DND-41 (cell line): ENCODE measurements at regions not wholly inside any gene's neighbourhood (a gene's known extent, or its start where the extent isn't known, plus 50 kb on each side); places are given as distances from the start of the nearest gene placed in this dataset.

ENCODE experiments used
- ATAC-seq: fragments of 200-7000 bp; cut with Tn5 transposase; 3 replicates; pipeline ENCODE4 v1.9.1; 2021; ENCODE audit warnings: low read depth; ENCODE audit not compliant: insufficient read depth
- DNase-seq: peaks from one replicate; pipeline ENCODE4 v3.0.0-alpha.2; 2020
- H2AFZ ChIP-seq: 2 replicates; pipeline ENCODE4 v1.6.0; 2012; ENCODE audit warnings: low read depth, low read length
- H3K27ac ChIP-seq: 2 replicates; pipeline ENCODE4 v1.5.1; 2012; ENCODE audit warnings: low read length, inconsistent platforms
- H3K27me3 ChIP-seq: fragments of 200-600 bp; sonication (generic); 2 replicates; pipeline ENCODE4 v1.6.0; 2012; ENCODE audit warnings: low read length, mild to moderate bottlenecking, inconsistent platforms; ENCODE audit not compliant: insufficient read depth, poor library complexity
- H3K36me3 ChIP-seq: 2 replicates; pipeline ENCODE4 v1.5.1; 2012; ENCODE audit warnings: low read length, inconsistent platforms; ENCODE audit not compliant: insufficient read depth
- H3K4me1 ChIP-seq: 2 replicates; pipeline ENCODE4 v1.5.1; 2012; ENCODE audit warnings: mild to moderate bottlenecking, low read length; ENCODE audit not compliant: insufficient read depth
- H3K4me2 ChIP-seq: 2 replicates; pipeline ENCODE4 v1.6.0; 2012; ENCODE audit warnings: mild to moderate bottlenecking, moderate library complexity, low read length, inconsistent platforms; ENCODE audit not compliant: insufficient read depth
- H3K4me3 ChIP-seq, 2 experiments: fragments of 200-600 bp in 1 of 2; shearing (Covaris generic) in 1 of 2; 2 replicates each; pipeline ENCODE4 v1.5.1; 2012 to 2016; ENCODE audit warnings: inconsistent platforms in 2 of 2, low read length in 2 of 2, mild to moderate bottlenecking in 2 of 2, low read depth in 1 of 2, moderate library complexity in 1 of 2
- H3K79me2 ChIP-seq: 2 replicates; pipeline ENCODE4 v1.6.0; 2012; ENCODE audit warnings: low read length, inconsistent platforms; ENCODE audit not compliant: insufficient read depth
- H3K9ac ChIP-seq: 2 replicates; pipeline ENCODE4 v1.6.0; 2012; ENCODE audit warnings: low read depth, mild to moderate bottlenecking, inconsistent platforms, low read length, moderate library complexity
- H3K9me3 ChIP-seq: 2 replicates; pipeline ENCODE4 v1.5.1; 2012; ENCODE audit warnings: low read length, moderate library complexity, mild to moderate bottlenecking, inconsistent platforms; ENCODE audit not compliant: insufficient read depth, severe bottlenecking
- H4K20me1 ChIP-seq: 2 replicates; pipeline ENCODE4 v1.6.0; 2012; ENCODE audit warnings: low read length; ENCODE audit not compliant: insufficient read depth
- EZH2 ChIP-seq: IDR thresholded peaks from 3 replicates; pipeline ENCODE4 v1.6.1; 2012; ENCODE audit warnings: borderline replicate concordance, low read depth, mild to moderate bottlenecking, moderate library complexity, low read length, inconsistent platforms; ENCODE audit not compliant: severe bottlenecking
- TF ChIP-seq, protein P1 (sequence below): IDR thresholded peaks from 2 replicates; pipeline ENCODE4 v1.5.1; 2012; ENCODE audit warnings: borderline replicate concordance, low read length, moderate library complexity, mild to moderate bottlenecking; ENCODE audit not compliant: poor library complexity, severe bottlenecking; ENCODE audit errors: extremely low read depth

DNA sequence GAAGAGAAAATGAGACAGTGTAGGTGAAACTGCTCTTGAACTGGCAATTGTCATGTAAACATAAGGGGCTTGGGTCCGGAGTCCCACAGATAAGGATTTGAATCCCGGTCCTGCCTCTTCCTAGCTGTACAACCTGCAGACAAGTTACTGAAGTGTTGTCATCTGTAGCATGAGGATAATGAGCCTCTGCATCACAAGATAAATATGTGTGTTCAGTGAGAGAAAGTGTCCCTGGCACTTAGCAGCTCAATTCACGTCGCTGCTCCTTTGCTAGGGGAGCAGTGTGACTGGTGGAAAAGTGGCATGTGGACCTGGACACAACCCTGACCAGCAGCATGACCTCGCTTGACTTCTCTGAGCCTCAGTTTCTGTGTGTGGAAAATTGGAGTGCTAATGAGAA lies 73.7 kb upstream of the NECTIN1 start:
- Histone ChIP-seq H3K4me1 (no peaks in the 10 kb centered on the region), H3K9me3 (no peaks in the 10 kb centered on the region), H3K36me3 (no peaks in the 10 kb centered on the region), H2AFZ (no peak overlapping the region), H4K20me1 (no peaks in the 10 kb centered on the region; the same call in 1 of the 2 replicates), H3K9ac (no peak overlapping the region), H3K27ac (no peak overlapping the region), H3K79me2 (no peaks in the 10 kb centered on the region), H3K4me2 (no peak overlapping the region), H3K4me3 (no peak overlapping the region), H3K27me3 (peaks cover 18% of the 10 kb centered on the region)
- TF ChIP-seq, protein P1, sequence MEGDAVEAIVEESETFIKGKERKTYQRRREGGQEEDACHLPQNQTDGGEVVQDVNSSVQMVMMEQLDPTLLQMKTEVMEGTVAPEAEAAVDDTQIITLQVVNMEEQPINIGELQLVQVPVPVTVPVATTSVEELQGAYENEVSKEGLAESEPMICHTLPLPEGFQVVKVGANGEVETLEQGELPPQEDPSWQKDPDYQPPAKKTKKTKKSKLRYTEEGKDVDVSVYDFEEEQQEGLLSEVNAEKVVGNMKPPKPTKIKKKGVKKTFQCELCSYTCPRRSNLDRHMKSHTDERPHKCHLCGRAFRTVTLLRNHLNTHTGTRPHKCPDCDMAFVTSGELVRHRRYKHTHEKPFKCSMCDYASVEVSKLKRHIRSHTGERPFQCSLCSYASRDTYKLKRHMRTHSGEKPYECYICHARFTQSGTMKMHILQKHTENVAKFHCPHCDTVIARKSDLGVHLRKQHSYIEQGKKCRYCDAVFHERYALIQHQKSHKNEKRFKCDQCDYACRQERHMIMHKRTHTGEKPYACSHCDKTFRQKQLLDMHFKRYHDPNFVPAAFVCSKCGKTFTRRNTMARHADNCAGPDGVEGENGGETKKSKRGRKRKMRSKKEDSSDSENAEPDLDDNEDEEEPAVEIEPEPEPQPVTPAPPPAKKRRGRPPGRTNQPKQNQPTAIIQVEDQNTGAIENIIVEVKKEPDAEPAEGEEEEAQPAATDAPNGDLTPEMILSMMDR: no peak
- TF ChIP-seq EZH2: no peak
- no peak for ATAC-seq
- DNase-seq: no peak

DNA sequence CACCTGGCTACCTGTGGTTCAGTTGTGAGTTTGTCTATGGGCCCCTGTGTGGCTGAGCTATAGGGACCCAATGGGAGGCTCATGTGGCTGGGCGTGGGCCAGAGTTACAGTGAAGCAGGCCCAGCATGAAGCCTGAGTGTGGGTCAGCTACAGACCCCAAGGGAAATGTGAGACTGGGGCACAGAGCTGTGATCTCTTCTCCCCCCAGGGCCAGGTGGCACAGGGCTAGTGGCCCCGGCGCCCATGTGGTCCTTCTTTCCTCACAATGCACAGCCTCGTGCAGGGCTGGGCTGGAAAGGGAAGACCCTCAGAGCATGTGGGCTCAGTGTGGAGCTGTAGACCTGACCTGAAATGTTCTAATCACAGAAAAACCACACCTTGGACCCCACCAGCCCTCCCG lies 71.6 kb upstream of the NECTIN1 start:
- Histone ChIP-seq H3K9me3 (no peaks in the 10 kb centered on the region), H3K9ac (no peak overlapping the region), H3K79me2 (no peaks in the 10 kb centered on the region), H3K27ac (no peak overlapping the region), H3K4me3 (no peak overlapping the region), H3K27me3 (peaks cover 18% of the 10 kb centered on the region), H4K20me1 (peaks cover 14% of the 10 kb centered on the region; the same call in 1 of the 2 replicates), H3K4me1 (no peaks in the 10 kb centered on the region), H3K36me3 (no peaks in the 10 kb centered on the region), H3K4me2 (no peak overlapping the region), H2AFZ (no peak overlapping the region)
- TF ChIP-seq, protein P1: no peak
- no peak for TF ChIP-seq EZH2
- no peak for ATAC-seq
- DNase-seq: no peak

DNA sequence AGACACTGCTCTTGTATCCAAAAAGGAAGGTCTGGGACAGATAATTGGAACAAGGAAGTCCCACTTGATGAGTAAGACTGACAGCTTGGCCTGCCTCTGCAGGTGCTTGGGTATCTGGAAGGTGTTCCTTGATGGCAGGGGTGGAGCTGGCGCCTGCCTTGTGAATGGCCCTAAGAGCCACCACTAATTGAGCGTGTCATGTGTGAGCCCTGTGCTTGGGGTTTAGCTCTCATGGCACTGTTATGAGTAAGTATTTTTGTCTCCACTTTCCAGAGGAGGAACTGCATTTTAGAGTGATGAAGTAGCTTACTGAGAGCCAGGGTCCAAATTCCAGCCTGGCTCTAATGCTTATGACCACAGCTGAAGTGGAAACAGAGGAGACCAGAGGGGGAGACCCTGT lies 71.2 kb upstream of the NECTIN1 start:
- no peak overlapping the region for H2AFZ ChIP-seq
- H3K79me2 ChIP-seq: no peaks in the 10 kb centered on the region
- ATAC-seq (no peak), DNase-seq (no peak)
- no peak overlapping the region for H3K27ac ChIP-seq
- peaks cover 14% of the 10 kb centered on the region; the same call in 1 of the 2 replicates for H4K20me1 ChIP-seq
- TF ChIP-seq, protein P1: no peak
- TF ChIP-seq EZH2: no peak
- no peak overlapping the region for H3K4me2 ChIP-seq
- peaks cover 18% of the 10 kb centered on the region for H3K27me3 ChIP-seq
- H3K9ac ChIP-seq: no peak overlapping the region
- no peaks in the 10 kb centered on the region for H3K4me1 ChIP-seq
- no peak overlapping the region for H3K4me3 ChIP-seq
- H3K9me3 ChIP-seq: no peaks in the 10 kb centered on the region
- no peaks in the 10 kb centered on the region for H3K36me3 ChIP-seq

DNA sequence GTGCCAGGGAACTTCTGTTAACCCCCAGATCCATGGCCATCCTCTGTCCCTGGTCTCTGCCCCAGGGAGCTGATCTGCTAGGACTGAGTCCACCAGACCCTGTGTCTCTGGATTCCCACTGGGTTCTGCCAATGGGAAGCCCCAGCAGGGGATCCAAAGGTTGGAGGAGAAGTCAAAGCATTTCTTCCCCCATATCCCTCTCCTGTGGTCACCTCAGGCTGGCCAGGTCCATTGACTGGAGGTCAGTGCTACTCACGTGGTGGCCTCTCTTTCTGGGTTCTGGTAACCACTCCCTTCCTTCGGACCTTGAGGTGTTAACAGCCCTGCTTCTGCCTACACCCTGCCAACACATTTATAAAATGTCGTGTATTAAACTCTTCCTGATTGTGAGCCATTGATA lies 69.7 kb upstream of the NECTIN1 start:
- H4K20me1 ChIP-seq: peaks cover 19% of the 10 kb centered on the region; the same call in 1 of the 2 replicates
- H3K4me2 ChIP-seq: no peak overlapping the region
- no peak for ATAC-seq
- H3K4me3 ChIP-seq: no peak overlapping the region
- no peak overlapping the region for H3K9ac ChIP-seq
- no peak for TF ChIP-seq EZH2
- TF ChIP-seq, protein P1: no peak
- H3K36me3 ChIP-seq: no peaks in the 10 kb centered on the region
- H3K27ac ChIP-seq: no peak overlapping the region
- H3K27me3 ChIP-seq: peaks cover 19% of the 10 kb centered on the region
- H2AFZ ChIP-seq: no peak overlapping the region
- no peaks in the 10 kb centered on the region for H3K4me1 ChIP-seq
- H3K79me2 ChIP-seq: no peaks in the 10 kb centered on the region
- no peaks in the 10 kb centered on the region for H3K9me3 ChIP-seq
- no peak for DNase-seq
